Transverse colon (tissue), 4 donors: ENCODE measurements at regions not wholly inside any gene's neighbourhood (a gene's known extent, or its start where the extent isn't known, plus 50 kb on each side); places are given as distances from the start of the nearest gene placed in this dataset.

Source experiments
- DNase-seq: peaks from one replicate; pipeline ENCODE4 v3.0.0-alpha.2; 2019
- H3K27ac ChIP-seq, 4 donors: fragments of 200-600 bp; sonication (generic); 2 replicates each; pipeline ENCODE4 v1.5.1; 2016 to 2018; ENCODE audit warnings: inconsistent platforms in 4 of 4
- H3K27me3 ChIP-seq: fragments of 200-600 bp; sonication (generic); 2 replicates; pipeline ENCODE4 v1.5.1; 2017; ENCODE audit warnings: inconsistent platforms
- H3K36me3 ChIP-seq, 4 donors: fragments of 200-600 bp; sonication (generic); 2 replicates each; pipeline ENCODE4 v1.5.1; 2017 to 2019; ENCODE audit warnings: inconsistent platforms in 4 of 4
- H3K4me1 ChIP-seq, 4 donors: fragments of 200-600 bp; sonication (generic); 2 replicates each; pipeline ENCODE4 v1.5.1; 2017 to 2020; ENCODE audit warnings: inconsistent platforms in 4 of 4
- H3K4me3 ChIP-seq, 4 donors: fragments of 200-600 bp; sonication (generic); 1 replicate in 1 of 4; 2 replicates in 3 of 4; pipeline versions ENCODE4 v1.5.1 to v1.6.1; 2017 to 2019; ENCODE audit warnings: inconsistent platforms in 4 of 4
- H3K9me3 ChIP-seq, 2 donors: fragments of 200-600 bp; sonication (generic); 2 replicates each; pipeline ENCODE4 v1.5.1; 2017 to 2019; ENCODE audit warnings: inconsistent platforms in 2 of 2
- CTCF ChIP-seq, 5 experiments: fragments of 200-600 bp in 3 of 5; fragments of 450-650 bp in 2 of 5; sonication (generic) in 3 of 5; IDR thresholded peaks; 1 replicate in 2 of 5; 2 replicates in 3 of 5; pipeline ENCODE4 v1.5.1; 2016 to 2017; ENCODE audit warnings: antibody characterized with exemption in 5 of 5, inconsistent platforms in 3 of 5, mild to moderate bottlenecking in 2 of 5, moderate library complexity in 1 of 5
- EP300 ChIP-seq: sonication (generic); formaldehyde crosslinking; IDR thresholded peaks from one replicate; pipeline ENCODE4 v1.6.1; 2017; ENCODE audit warnings: antibody characterized with exemption, low read depth
- POLR2A ChIP-seq: fragments of 450-650 bp; IDR thresholded peaks from one replicate; pipeline ENCODE4 v1.6.1; 2016; ENCODE audit warnings: antibody characterized with exemption, mild to moderate bottlenecking, moderate library complexity
- POLR2AphosphoS5 ChIP-seq, 3 donors: sonication (generic); formaldehyde crosslinking; IDR thresholded peaks; one replicate each; pipeline ENCODE4 v1.6.1; 2016; ENCODE audit warnings: antibody characterized with exemption in 3 of 3
- WGBS, 2 donors: methylation state at CpG; one replicate each; pipeline ENCODE4 v1.1.5; 2018; ENCODE audit warnings: low coverage in 1 of 2; 5-methylcytosine and 5-hydroxymethylcytosine counted together
- in situ Hi-C, 4 donors: fragments of 200-750 bp; cut with MboI; loops; one replicate each; pipeline versions ENCODE4 v1.15.0 to v1.15.1; 2017; ENCODE audit warnings: low sequenced_read_pairs in 3 of 4, low pct_ligation_motif_present in 1 of 4, low pct_unique_long_range_greater_than_20kb in 1 of 4
- intact Hi-C: fragments of 100-400 bp; cut with DNase I; formaldehyde crosslinking; loops from one replicate; pipeline ENCODE4 v1.15.1; 2023; ENCODE audit warnings: low total_unique reads

- no peaks in the 10 kb centered on the region for H3K36me3 ChIP-seq
- 71 to 88% methylated on average over 6 of the region's 6 CpGs for WGBS, 2 donors
- intact Hi-C loops: no loop called here
- no peaks in the 10 kb centered on the region for H3K9me3 ChIP-seq
- TF ChIP-seq POLR2AphosphoS5 (IDR thresholded peaks at IDR 0.05) (no peak), EP300 (no peak), POLR2A (no peak), CTCF (IDR thresholded peaks at IDR 0.05) (no peak)
- DNase-seq: no peak
- no peak overlapping the region for H3K4me3 ChIP-seq
- no peaks in the 10 kb centered on the region for H3K27me3 ChIP-seq
- no peak overlapping the region for H3K27ac ChIP-seq
- in situ Hi-C loops: no loop called here
- H3K4me1 ChIP-seq: no peaks in the 10 kb centered on the region
Observed at GRCh38 chr16:26524281-26524680, 542.4 kb upstream of the C16orf82 start.

GRCh38 chr16:26524846-26525245 lies 541.9 kb upstream of the C16orf82 start:
- no peaks in the 10 kb centered on the region for H3K36me3 ChIP-seq
- no peaks in the 10 kb centered on the region for H3K4me1 ChIP-seq
- 78 to 100% methylated on average over 1 to 3 of the region's 3 CpGs for WGBS, 2 donors
- TF ChIP-seq EP300 (no peak), POLR2A (no peak), POLR2AphosphoS5 (IDR thresholded peaks at IDR 0.05) (no peak)
- in situ Hi-C loops (no loop called here), intact Hi-C loops (no loop called here)
- H3K4me3 ChIP-seq: no peak overlapping the region
- no peaks in the 10 kb centered on the region for H3K9me3 ChIP-seq
- no peaks in the 10 kb centered on the region for H3K27me3 ChIP-seq
- no peak for DNase-seq
- H3K27ac ChIP-seq: no peak overlapping the region

- H3K4me1 ChIP-seq: no peaks in the 10 kb centered on the region
- H3K27me3 ChIP-seq: no peaks in the 10 kb centered on the region
- H3K27ac ChIP-seq: no peak overlapping the region
- in situ Hi-C loops (no loop called here), intact Hi-C loops (no loop called here)
- H3K36me3 ChIP-seq: no peaks in the 10 kb centered on the region
- H3K9me3 ChIP-seq: no peaks in the 10 kb centered on the region
- H3K4me3 ChIP-seq: no peak overlapping the region
- no peak for DNase-seq
- TF ChIP-seq EP300 (no peak), POLR2A (no peak), POLR2AphosphoS5 (IDR thresholded peaks at IDR 0.05) (no peak), CTCF (IDR thresholded peaks at IDR 0.05) (no peak)
Observed at GRCh38 chr16:26525856-26526255, 540.9 kb upstream of the C16orf82 start.

GRCh38 chr16:26526633-26527032 lies 540.1 kb upstream of the C16orf82 start:
- in situ Hi-C loops: no loop called here
- intact Hi-C loops: no loop called here
- Histone ChIP-seq H3K4me1 (no peaks in the 10 kb centered on the region), H3K9me3 (no peaks in the 10 kb centered on the region), H3K36me3 (no peaks in the 10 kb centered on the region), H3K27ac (no peak overlapping the region), H3K4me3 (no peak overlapping the region), H3K27me3 (no peaks in the 10 kb centered on the region)
- 87% methylated on average over 1 of the region's 1 CpG; no CpG with 5 or more reads in 1 of the 2 donors for WGBS, 2 donors
- no peak for DNase-seq
- TF ChIP-seq EP300 (no peak), CTCF (IDR thresholded peaks at IDR 0.05) (no peak), POLR2AphosphoS5 (IDR thresholded peaks at IDR 0.05) (no peak), POLR2A (no peak)

GRCh38 chr16:26530584-26531289 lies 536.0 kb upstream of the C16orf82 start:
- H3K9me3 ChIP-seq: no peaks in the 10 kb centered on the region
- intact Hi-C loops: no loop called here
- H3K36me3 ChIP-seq: no peaks in the 10 kb centered on the region
- DNase-seq: no peak
- H3K27ac ChIP-seq: no peak overlapping the region
- in situ Hi-C loops: no loop called here
- TF ChIP-seq POLR2A (no peak), POLR2AphosphoS5 (IDR thresholded peaks at IDR 0.05) (no peak), EP300 (no peak), CTCF (IDR thresholded peaks at IDR 0.05) (no peak)
- H3K27me3 ChIP-seq: no peaks in the 10 kb centered on the region
- no peaks in the 10 kb centered on the region for H3K4me1 ChIP-seq
- WGBS, 2 donors: 38 to 53% methylated on average over 3 to 6 of the region's 6 CpGs
- H3K4me3 ChIP-seq: no peak overlapping the region
